ENCODE measurements at regions not wholly inside any gene's neighbourhood (a gene's known extent, or its start where the extent isn't known, plus 50 kb on each side); places are given as distances from the start of the nearest gene placed in this dataset.

- TF ChIP-seq EZH2 (IDR thresholded peaks at IDR 0.05) (no peak), ZBTB33 (IDR thresholded peaks at IDR 0.05; ENCODE audit: extremely low read depth, insufficient replicate concordance, low read length) (no peak), RAD21 (IDR thresholded peaks at IDR 0.05; ENCODE audit: low read depth) (no peak), CTCF (IDR thresholded peaks at IDR 0.05 in 2 of 3, conservative IDR thresholded peaks at IDR 0.05 in 1 of 3; ENCODE audit: borderline replicate concordance in 1 of 3, insufficient read depth in 1 of 3, low read depth in 2 of 3, low read length in 2 of 3) (no peak), TCF7L2 (IDR thresholded peaks at IDR 0.05; ENCODE audit: borderline replicate concordance, extremely low read depth, insufficient read depth, insufficient read length) (no peak), POLR2A (IDR thresholded peaks at IDR 0.05; ENCODE audit: borderline replicate concordance, extremely low read depth, insufficient read depth, insufficient read length) (no peak), EZH2phosphoT487 (IDR thresholded peaks at IDR 0.05; ENCODE audit: borderline replicate concordance) (no peak), CEBPB (IDR thresholded peaks at IDR 0.05; ENCODE audit: low read depth) (no peak), MAX (IDR thresholded peaks at IDR 0.05) (no peak), EGR1 (IDR thresholded peaks at IDR 0.05; ENCODE audit: low read depth) (no peak)
These were observed 177.6 kb upstream of the FZD8 start for GRCh38 chr10:35819736-35820135.
